Upper lobe of right lung (tissue), 1 donor: ENCODE measurements at regions not wholly inside any gene's neighbourhood (a gene's known extent, or its start where the extent isn't known, plus 50 kb on each side); places are given as distances from the start of the nearest gene placed in this dataset.
"Not testable (repeated sequence)": the region's sequence is repeated elsewhere in the genome, so short reads cannot be mapped to it uniquely, and the experiment has no call there.

ENCODE experiments used
- ATAC-seq: fragments of 200-7000 bp; cut with Tn5 transposase; one replicate; pipeline ENCODE4 v1.9.1; 2020; ENCODE audit warnings: mild to moderate bottlenecking, moderate library complexity
- DNase-seq: peaks from one replicate; pipeline ENCODE4 v3.0.0-alpha.2; 2020
- H3K27ac ChIP-seq: fragments of 200-600 bp; one replicate; pipeline ENCODE4 v1.8.0; 2022
- H3K27me3 ChIP-seq: fragments of 200-600 bp; one replicate; pipeline ENCODE4 v1.8.0; 2022; ENCODE audit warnings: mild to moderate bottlenecking
- H3K36me3 ChIP-seq: fragments of 200-600 bp; one replicate; pipeline ENCODE4 v1.8.0; 2022
- H3K4me1 ChIP-seq: fragments of 200-600 bp; one replicate; pipeline ENCODE4 v1.8.0; 2022
- H3K4me3 ChIP-seq: fragments of 200-600 bp; one replicate; pipeline ENCODE4 v1.8.0; 2022; ENCODE audit warnings: mild to moderate bottlenecking
- H3K9me3 ChIP-seq: fragments of 200-600 bp; one replicate; pipeline ENCODE4 v1.8.0; 2022
- intact Hi-C: fragments of 100-400 bp; cut with DNase I; formaldehyde crosslinking; loops from one replicate; pipeline ENCODE4 v1.11.0; 2022
- TF ChIP-seq, protein P1 (sequence below): fragments of 200-600 bp; IDR thresholded peaks from one replicate; pipeline ENCODE4 v1.8.0; 2022; ENCODE audit warnings: antibody characterized with exemption
- donor health status: DM: no; HTN: yes; CAD: no; lungs with severe emphysema.

DNA sequence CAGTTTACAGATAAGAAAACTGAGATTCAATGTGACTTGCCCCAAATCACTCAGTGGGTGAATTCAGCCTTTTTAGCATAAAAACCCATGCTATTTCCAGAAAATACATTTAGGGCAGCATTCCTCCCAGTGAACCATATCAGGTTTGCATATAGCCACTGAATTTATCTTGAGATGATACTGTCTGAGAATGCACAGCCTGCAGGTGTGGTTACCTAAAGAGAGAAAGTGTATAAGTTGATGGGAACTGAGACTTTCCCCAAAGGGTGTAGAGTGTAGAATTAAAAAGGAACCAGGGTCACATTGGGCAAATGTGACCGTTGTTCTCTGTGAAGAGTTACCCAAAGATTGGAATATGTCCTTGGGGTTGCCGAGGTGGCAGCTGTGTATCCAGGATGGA is 100.0 kb upstream of the PIK3R1 start:
- intact Hi-C loops, result no loop called here
- no peak overlapping the region for H3K27ac ChIP-seq
- no peaks in the 10 kb centered on the region for H3K9me3 ChIP-seq
- H3K4me3 ChIP-seq, result no peak overlapping the region
- no peaks in the 10 kb centered on the region for H3K36me3 ChIP-seq
- H3K4me1 ChIP-seq, result no peaks in the 10 kb centered on the region
- ATAC-seq, result no peak
- TF ChIP-seq, protein P1, sequence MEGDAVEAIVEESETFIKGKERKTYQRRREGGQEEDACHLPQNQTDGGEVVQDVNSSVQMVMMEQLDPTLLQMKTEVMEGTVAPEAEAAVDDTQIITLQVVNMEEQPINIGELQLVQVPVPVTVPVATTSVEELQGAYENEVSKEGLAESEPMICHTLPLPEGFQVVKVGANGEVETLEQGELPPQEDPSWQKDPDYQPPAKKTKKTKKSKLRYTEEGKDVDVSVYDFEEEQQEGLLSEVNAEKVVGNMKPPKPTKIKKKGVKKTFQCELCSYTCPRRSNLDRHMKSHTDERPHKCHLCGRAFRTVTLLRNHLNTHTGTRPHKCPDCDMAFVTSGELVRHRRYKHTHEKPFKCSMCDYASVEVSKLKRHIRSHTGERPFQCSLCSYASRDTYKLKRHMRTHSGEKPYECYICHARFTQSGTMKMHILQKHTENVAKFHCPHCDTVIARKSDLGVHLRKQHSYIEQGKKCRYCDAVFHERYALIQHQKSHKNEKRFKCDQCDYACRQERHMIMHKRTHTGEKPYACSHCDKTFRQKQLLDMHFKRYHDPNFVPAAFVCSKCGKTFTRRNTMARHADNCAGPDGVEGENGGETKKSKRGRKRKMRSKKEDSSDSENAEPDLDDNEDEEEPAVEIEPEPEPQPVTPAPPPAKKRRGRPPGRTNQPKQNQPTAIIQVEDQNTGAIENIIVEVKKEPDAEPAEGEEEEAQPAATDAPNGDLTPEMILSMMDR, result no peak
- no peaks in the 10 kb centered on the region for H3K27me3 ChIP-seq
- no peak for DNase-seq

DNA sequence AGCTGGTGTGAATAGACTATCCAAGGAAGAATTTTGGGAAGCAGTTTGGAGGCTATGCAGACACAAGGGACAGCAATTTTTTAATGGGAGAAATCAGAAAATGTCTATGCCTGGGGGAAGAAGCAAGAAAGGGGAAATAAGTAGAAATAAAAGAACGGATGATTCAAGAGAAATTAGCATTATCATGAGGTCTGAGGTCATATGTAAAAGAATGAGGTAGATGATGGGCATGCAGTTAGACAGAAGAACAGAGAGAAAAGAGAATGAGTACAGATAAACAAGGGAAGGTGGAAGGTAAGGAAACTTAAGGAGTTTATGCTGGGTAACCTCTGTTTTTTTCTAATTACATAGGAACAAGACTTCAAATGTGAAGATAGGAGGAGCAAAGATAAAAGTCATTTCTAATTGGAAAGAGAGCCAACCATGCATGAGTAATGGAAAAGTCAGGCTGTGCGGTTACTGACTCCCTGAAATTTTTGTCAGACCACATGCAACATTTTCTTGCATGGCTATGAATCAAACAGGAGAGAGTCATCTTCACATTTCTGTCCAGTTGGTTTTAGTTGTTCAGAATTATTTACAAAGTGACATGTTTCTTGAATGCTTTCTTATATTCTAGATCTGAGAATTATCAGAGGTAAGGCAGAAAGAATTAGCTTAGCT is 101.0 kb upstream of the PIK3R1 start:
- ATAC-seq (no peak), DNase-seq (no peak)
- Histone ChIP-seq H3K4me3 (no peak overlapping the region), H3K9me3 (no peaks in the 10 kb centered on the region), H3K36me3 (no peaks in the 10 kb centered on the region), H3K4me1 (no peaks in the 10 kb centered on the region), H3K27ac (no peak overlapping the region), H3K27me3 (no peaks in the 10 kb centered on the region)
- TF ChIP-seq, protein P1, result no peak
- intact Hi-C loops, result no loop called here

DNA sequence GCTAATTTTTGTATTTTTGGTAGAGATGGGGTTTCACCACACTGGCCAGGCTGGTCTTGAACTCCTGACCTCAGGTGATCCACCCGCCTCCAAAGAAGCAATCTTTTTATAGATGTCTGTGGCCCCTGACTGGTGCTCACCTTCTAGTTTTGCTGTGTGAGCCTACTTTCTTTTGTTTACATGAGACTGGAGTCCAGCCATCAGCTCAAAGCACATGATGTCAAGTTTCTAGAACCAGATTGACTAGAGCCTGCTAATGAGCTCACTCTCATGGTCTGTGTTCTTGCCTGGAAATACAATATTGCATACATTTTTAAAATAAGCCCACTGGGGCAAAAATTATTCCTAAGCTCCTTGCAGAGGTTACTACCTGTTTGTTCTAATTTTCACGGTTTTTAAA is 102.9 kb upstream of the PIK3R1 start:
- no peaks in the 10 kb centered on the region for H3K4me1 ChIP-seq
- TF ChIP-seq, protein P1, result no peak
- intact Hi-C loops, result no loop called here
- H3K9me3 ChIP-seq, result no peaks in the 10 kb centered on the region
- H3K27ac ChIP-seq, result no peak overlapping the region
- DNase-seq (no peak), ATAC-seq (no peak)
- no peak overlapping the region for H3K4me3 ChIP-seq
- H3K27me3 ChIP-seq, result no peaks in the 10 kb centered on the region
- no peaks in the 10 kb centered on the region for H3K36me3 ChIP-seq

DNA sequence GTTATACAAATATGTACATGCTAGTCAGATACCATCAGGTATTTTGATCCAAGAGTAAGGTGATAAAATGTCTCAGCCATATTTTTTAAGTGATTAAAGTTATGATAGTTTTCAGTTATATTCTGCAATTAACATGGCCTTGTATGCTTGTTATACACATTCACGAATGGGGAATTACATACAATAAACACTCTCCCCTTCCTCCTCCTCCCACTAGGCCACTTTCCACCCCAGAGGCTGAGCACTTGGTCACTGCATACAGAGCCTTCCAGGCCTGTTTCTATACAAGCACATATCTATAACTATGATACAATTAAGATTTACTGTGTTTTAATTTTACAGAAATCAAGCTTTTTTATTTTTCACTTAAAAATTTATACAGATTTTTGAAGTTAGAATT is 104.7 kb upstream of the PIK3R1 start:
- TF ChIP-seq, protein P1, result no peak
- Histone ChIP-seq H3K4me3 (no peak overlapping the region), H3K9me3 (no peaks in the 10 kb centered on the region), H3K27me3 (no peaks in the 10 kb centered on the region), H3K36me3 (no peaks in the 10 kb centered on the region), H3K4me1 (no peaks in the 10 kb centered on the region), H3K27ac (no peak overlapping the region)
- ATAC-seq (no peak), DNase-seq (no peak)
- intact Hi-C loops, result no loop called here

DNA sequence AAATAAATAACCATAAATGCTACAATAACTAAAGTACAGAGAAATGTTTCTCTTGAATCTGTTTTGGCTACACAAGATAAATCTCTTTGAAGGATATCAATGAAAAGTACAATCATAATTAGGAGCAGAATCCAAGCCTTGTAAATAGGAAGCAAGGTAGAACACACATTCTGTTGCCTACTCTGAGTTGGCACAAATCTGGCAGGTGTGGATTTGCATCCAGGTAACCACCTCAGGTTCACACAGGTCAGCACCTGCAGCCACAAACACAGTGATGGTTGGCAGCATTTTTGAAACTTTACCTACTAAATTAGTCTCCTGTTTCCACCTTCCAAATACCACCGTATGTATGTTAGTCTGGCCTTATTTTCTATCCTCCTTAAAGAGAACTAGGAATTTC is 105.3 kb upstream of the PIK3R1 start:
- Histone ChIP-seq H3K36me3 (no peaks in the 10 kb centered on the region), H3K4me1 (no peaks in the 10 kb centered on the region), H3K27ac (no peak overlapping the region), H3K9me3 (no peaks in the 10 kb centered on the region), H3K27me3 (no peaks in the 10 kb centered on the region), H3K4me3 (no peak overlapping the region)
- TF ChIP-seq, protein P1, result no peak
- intact Hi-C loops, result no loop called here
- ATAC-seq (no peak), DNase-seq (no peak)

DNA sequence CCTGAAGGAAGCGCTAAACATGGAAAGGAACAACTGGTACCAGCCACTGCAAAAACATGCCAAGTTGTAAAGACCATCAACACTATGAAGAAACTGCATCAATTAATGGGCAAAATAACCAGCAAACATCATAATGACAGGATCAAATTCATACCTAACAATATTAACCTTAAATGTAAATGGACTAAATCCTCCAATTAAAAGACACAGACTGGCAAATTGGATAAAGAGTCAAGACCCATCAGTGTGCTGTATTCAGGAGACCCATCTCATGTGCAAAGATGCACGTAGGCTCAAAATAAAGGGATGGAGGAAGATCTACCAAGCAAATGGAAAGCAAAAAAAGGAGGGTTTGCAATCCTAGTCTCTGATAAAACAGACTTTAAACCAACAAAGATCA is 111.3 kb upstream of the PIK3R1 start:
- intact Hi-C loops, H3K27ac ChIP-seq, H3K36me3 ChIP-seq, H3K9me3 ChIP-seq, H3K4me1 ChIP-seq, ATAC-seq, H3K27me3 ChIP-seq, DNase-seq, H3K4me3 ChIP-seq: not testable (repeated sequence)

DNA sequence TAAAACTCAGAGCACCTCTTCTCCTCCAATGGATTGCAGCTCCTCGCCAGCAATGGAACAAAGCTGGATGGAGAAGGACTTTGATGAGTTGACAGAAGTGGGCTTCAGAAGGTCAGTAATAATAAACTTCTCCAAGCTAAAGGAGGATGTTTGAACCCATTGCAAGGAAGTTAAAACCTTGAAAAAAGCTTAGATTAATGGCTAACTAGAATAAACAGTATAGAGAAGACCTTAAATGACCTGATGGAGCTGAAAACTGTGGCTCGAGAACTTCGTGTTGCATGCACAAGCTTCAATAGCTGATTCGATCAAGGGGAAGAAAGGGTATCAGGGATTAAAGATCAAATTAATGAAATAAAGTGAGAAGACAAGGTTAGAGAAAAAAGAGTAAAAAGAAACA is 112.3 kb upstream of the PIK3R1 start:
- H3K36me3 ChIP-seq, DNase-seq, H3K27me3 ChIP-seq, H3K4me3 ChIP-seq, H3K27ac ChIP-seq, intact Hi-C loops, H3K9me3 ChIP-seq, H3K4me1 ChIP-seq, ATAC-seq: not testable (repeated sequence)
